ENCODE measurements at regions not wholly inside any gene's neighbourhood (a gene's known extent, or its start where the extent isn't known, plus 50 kb on each side); places are given as distances from the start of the nearest gene placed in this dataset.
"Not testable (repeated sequence)": the region's sequence is repeated elsewhere in the genome, so short reads cannot be mapped to it uniquely, and the experiment has no call there.

GRCh38 chr5:1593903-1594356 is 70.2 kb upstream of the LPCAT1 start:
- no peak for TF ChIP-seq CTCF (IDR thresholded peaks at IDR 0.05; ENCODE audit: low read depth, low read length, missing control alignments)
- in situ Hi-C loops (cut with HindIII; ENCODE audit: low sequenced_read_pairs) = no loop called here
- peak overlapping the region; percentile 42 for H3K4me3 ChIP-seq (ENCODE audit: low read depth, low read length)
- no peak for DNase-seq (ENCODE audit: low read depth)

GRCh38 chr5:1588071-1588694 is 64.4 kb upstream of the LPCAT1 start:
- in situ Hi-C loops (cut with HindIII; ENCODE audit: low sequenced_read_pairs); DNase-seq (ENCODE audit: low read depth); H3K4me3 ChIP-seq (ENCODE audit: low read depth, low read length): not testable (repeated sequence)

- in situ Hi-C loops (cut with HindIII; ENCODE audit: low sequenced_read_pairs); H3K4me3 ChIP-seq (ENCODE audit: low read depth, low read length): not testable (repeated sequence)
Measured at GRCh38 chr5:1583081-1583875, 59.5 kb upstream of the LPCAT1 start.

GRCh38 chr5:1579389-1579788 is 55.6 kb upstream of the LPCAT1 start:
- H3K4me3 ChIP-seq (ENCODE audit: low read depth, low read length); DNase-seq (ENCODE audit: low read depth); in situ Hi-C loops (cut with HindIII; ENCODE audit: low sequenced_read_pairs): not testable (repeated sequence)

More at GRCh38 chr5:1583081-1583875, 59.5 kb upstream of the LPCAT1 start:
- not testable (repeated sequence) for DNase-seq (ENCODE audit: low read depth)

- H3K4me3 ChIP-seq (ENCODE audit: low read depth, low read length); DNase-seq (ENCODE audit: low read depth); in situ Hi-C loops (cut with HindIII; ENCODE audit: low sequenced_read_pairs): not testable (repeated sequence)
Measured at GRCh38 chr5:1576851-1577250, 53.1 kb upstream of the LPCAT1 start.

- H3K4me3 ChIP-seq (ENCODE audit: low read depth, low read length); in situ Hi-C loops (cut with HindIII; ENCODE audit: low sequenced_read_pairs): not testable (repeated sequence)
Measured at GRCh38 chr5:1575991-1576714, 52.4 kb upstream of the LPCAT1 start.

GRCh38 chr5:1575491-1575890 is 51.7 kb upstream of the LPCAT1 start:
- H3K4me3 ChIP-seq (ENCODE audit: low read depth, low read length); in situ Hi-C loops (cut with HindIII; ENCODE audit: low sequenced_read_pairs); DNase-seq (ENCODE audit: low read depth): not testable (repeated sequence)

More at GRCh38 chr5:1575991-1576714, 52.4 kb upstream of the LPCAT1 start:
- not testable (repeated sequence) for DNase-seq (ENCODE audit: low read depth)

GRCh38 chr5:1574023-1574318 is 50.2 kb upstream of the LPCAT1 start:
- DNase-seq (ENCODE audit: low read depth); in situ Hi-C loops (cut with HindIII; ENCODE audit: low sequenced_read_pairs); H3K4me3 ChIP-seq (ENCODE audit: low read depth, low read length): not testable (repeated sequence)

GRCh38 chr5:1573217-1574022 is 49.7 kb upstream of the LPCAT1 start:
- DNase-seq (ENCODE audit: low read depth); H3K4me3 ChIP-seq (ENCODE audit: low read depth, low read length); in situ Hi-C loops (cut with HindIII; ENCODE audit: low sequenced_read_pairs): not testable (repeated sequence)

Data from astrocyte of the cerebellum (primary cell).